Heart left ventricle (tissue), 16 donors: ENCODE measurements at regions not wholly inside any gene's neighbourhood (a gene's known extent, or its start where the extent isn't known, plus 50 kb on each side); places are given as distances from the start of the nearest gene placed in this dataset.

Source experiments
- ATAC-seq, 4 donors: fragments of 200-7000 bp; cut with Tn5 transposase; one replicate each; pipeline ENCODE4 v1.9.1; 2020 to 2022; ENCODE audit warnings: moderate library complexity in 4 of 4, mild to moderate bottlenecking in 3 of 4, moderate number of reproducible peaks in 1 of 4
- DNase-seq, 5 donors: peaks; one replicate each; pipeline ENCODE4 v3.0.0-alpha.2; 2020
- H3K27ac ChIP-seq, 12 donors: fragments of 200-600 bp; sonication (generic) in 4 of 12; one replicate each; pipeline versions ENCODE4 v1.5.0 to v1.8.0; 2016 to 2022; ENCODE audit warnings: mild to moderate bottlenecking in 2 of 12
- H3K27me3 ChIP-seq, 9 donors: fragments of 200-600 bp; sonication (generic) in 2 of 9; one replicate each; pipeline versions ENCODE4 v1.5.1 to v1.8.0; 2016 to 2022; ENCODE audit warnings: mild to moderate bottlenecking in 3 of 9
- H3K36me3 ChIP-seq, 9 donors: fragments of 200-600 bp; sonication (generic) in 2 of 9; one replicate each; pipeline versions ENCODE4 v1.5.0 to v1.8.0; 2018 to 2022; ENCODE audit warnings: mild to moderate bottlenecking in 2 of 9
- H3K4me1 ChIP-seq, 12 donors: fragments of 200-600 bp; sonication (generic) in 4 of 12; one replicate each; pipeline versions ENCODE4 v1.5.0 to v1.8.0; 2016 to 2022; ENCODE audit warnings: mild to moderate bottlenecking in 3 of 12
- H3K4me3 ChIP-seq, 12 donors: fragments of 200-600 bp; sonication (generic) in 4 of 12; one replicate each; pipeline versions ENCODE4 v1.5.0 to v1.8.0; 2017 to 2022; ENCODE audit warnings: mild to moderate bottlenecking in 9 of 12, moderate library complexity in 4 of 12
- H3K9me3 ChIP-seq, 12 donors: fragments of 200-600 bp; sonication (generic) in 4 of 12; one replicate each; pipeline versions ENCODE4 v1.5.0 to v1.8.0; 2016 to 2022; ENCODE audit warnings: mild to moderate bottlenecking in 1 of 12
- POLR2A ChIP-seq, 2 donors: fragments of 450-650 bp; IDR thresholded peaks; one replicate each; pipeline ENCODE4 v1.6.1; 2017; ENCODE audit warnings: antibody characterized with exemption in 2 of 2, mild to moderate bottlenecking in 2 of 2, moderate library complexity in 2 of 2
- WGBS, 4 donors: extraction: QIAGEN DNeasy Blood & Tissue Kit in 2 of 4; methylation state at CpG; one replicate each; pipeline versions ENCODE4 v1.1.5 to v1.1.7; 2013 to 2018; 5-methylcytosine and 5-hydroxymethylcytosine counted together
- intact Hi-C, 10 donors: fragments of 100-400 bp; cut with DNase I; formaldehyde crosslinking; loops; one replicate each; pipeline versions ENCODE4 v1.11.1 to v1.14.2; 2022
- TF ChIP-seq, protein P1 (sequence below), 12 donors: fragments of 200-600 bp; sonication (generic) in 4 of 12; IDR thresholded peaks; one replicate each; pipeline versions ENCODE4 v1.5.0 to v1.8.0; 2018 to 2022; ENCODE audit warnings: antibody characterized with exemption in 12 of 12, mild to moderate bottlenecking in 5 of 12
- donor health status: ischemic (EF 13 %, LVEDD 7.1; RV severe dilation, severe dysfunction).
- donor health status: healthy with polysubstance abuse.
- donor health status: DM: no; HTN: yes; CAD: no.
- donor health status: DM: no; HTN: no; CAD: no.
- donor health status: ischemic (EF 25% LVEDD 6.9; RV normal size, moderate dysfunction).
- donor health status: ischemic (EF 25% LVEDD 5.7; RV mildly dilated, moderate dysfunction).
- donor health status: healthy.
- donor health status: DM: yes; HTN: yes; CAD: no.
- donor health status: ischemic (EF 35%, LVEDD 5.7; RV mildly dilated, moderate dysfunction).
- donor health status: nonischemic (EF 11% LVEDD 7.7; RV severe dilation, severe dysfunction).
- donor health status: DM: yes; HTN: yes; CAD: no.
- donor health status: PGD.
- donor health status: ischemic (EF 29% LVEDD 5.4; RV normal size, mild dysfunction).
- donor health status: nonischemic (EF 23%, LVEDD 6.1; RV moderate dilation, normal function).

DNA sequence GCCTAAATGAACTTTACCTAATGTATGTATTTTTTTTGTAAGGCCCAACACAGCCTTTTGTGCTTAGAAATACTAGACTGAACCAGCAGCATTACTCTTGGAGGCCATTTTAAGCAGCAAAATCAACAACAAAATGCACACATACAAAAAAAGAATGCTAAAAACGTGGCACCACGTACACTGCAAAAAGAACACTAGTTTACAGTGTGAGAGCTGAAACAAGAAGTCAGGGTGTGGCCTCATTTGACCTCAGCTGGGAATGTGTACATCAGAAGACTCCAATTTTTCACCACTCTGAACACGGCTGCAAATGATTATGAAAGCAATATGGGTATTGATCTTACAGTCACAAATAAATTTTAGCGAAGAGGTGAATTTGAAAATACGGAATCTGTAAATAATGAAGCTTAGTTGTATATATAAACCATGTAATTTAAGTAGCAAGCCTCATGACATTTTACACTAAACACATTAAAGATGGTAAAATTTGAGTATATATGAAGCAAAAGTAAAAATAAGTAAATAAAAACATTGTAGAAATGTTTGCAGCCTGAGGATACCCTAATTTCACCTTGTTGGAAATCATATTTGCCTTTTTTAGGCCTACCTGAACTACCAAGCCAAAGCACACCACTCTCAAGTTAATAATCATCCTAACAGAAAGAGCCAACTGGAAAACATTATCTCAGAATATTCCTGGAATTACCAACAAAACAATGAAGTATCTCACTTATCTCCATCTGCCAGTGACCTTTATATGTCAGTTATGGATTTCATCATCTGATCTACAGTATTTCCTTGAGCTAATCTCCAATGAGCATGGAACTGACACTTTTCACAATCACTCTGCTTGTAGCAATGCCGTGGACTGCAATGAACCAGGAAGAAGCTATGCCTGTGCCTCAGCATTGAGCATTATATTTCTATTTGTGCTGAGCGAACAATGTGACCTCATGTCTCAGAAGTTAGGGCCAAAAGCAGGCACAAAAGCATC lies 319.5 kb upstream of the FAT3 start:
- H3K4me3 ChIP-seq: no peak overlapping the region
- ATAC-seq (no peak), DNase-seq (no peak)
- TF ChIP-seq, protein P1, sequence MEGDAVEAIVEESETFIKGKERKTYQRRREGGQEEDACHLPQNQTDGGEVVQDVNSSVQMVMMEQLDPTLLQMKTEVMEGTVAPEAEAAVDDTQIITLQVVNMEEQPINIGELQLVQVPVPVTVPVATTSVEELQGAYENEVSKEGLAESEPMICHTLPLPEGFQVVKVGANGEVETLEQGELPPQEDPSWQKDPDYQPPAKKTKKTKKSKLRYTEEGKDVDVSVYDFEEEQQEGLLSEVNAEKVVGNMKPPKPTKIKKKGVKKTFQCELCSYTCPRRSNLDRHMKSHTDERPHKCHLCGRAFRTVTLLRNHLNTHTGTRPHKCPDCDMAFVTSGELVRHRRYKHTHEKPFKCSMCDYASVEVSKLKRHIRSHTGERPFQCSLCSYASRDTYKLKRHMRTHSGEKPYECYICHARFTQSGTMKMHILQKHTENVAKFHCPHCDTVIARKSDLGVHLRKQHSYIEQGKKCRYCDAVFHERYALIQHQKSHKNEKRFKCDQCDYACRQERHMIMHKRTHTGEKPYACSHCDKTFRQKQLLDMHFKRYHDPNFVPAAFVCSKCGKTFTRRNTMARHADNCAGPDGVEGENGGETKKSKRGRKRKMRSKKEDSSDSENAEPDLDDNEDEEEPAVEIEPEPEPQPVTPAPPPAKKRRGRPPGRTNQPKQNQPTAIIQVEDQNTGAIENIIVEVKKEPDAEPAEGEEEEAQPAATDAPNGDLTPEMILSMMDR (IDR thresholded peaks at IDR 0.05): no peak
- TF ChIP-seq POLR2A (IDR thresholded peaks at IDR 0.05): no peak
- H3K27me3 ChIP-seq: no peaks in the 10 kb centered on the region
- intact Hi-C loops: no loop called here
- no peaks in the 10 kb centered on the region for H3K36me3 ChIP-seq
- no peaks in the 10 kb centered on the region for H3K4me1 ChIP-seq
- H3K27ac ChIP-seq: no peak overlapping the region
- WGBS, 4 donors: 86 to 89% (median 87%) methylated on average over 7 of the region's 7 CpGs
- H3K9me3 ChIP-seq: no peaks in the 10 kb centered on the region

DNA sequence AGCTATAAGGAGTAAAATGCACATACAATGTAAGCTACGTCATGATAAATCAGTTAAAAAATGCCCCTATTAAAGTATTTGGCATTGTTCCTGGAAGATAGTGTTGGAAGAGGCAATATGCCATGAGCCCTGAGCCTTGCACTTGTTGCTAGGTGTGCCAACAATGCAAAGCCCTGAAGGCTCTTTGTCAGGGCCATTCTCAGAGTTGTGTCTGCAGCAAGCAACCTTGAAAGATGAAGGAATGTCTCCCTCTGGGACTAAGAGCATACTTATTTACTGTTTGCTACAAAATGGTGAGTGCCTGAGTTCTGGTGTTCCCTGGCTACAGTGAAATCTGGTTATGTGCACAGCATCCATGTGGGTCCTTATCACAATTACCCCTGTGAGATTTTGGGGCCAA lies 322.3 kb upstream of the FAT3 start:
- no peak overlapping the region for H3K27ac ChIP-seq
- H3K9me3 ChIP-seq: no peaks in the 10 kb centered on the region
- H3K36me3 ChIP-seq: no peaks in the 10 kb centered on the region
- 56 to 60% (median 58%) methylated on average over 1 of the region's 1 CpG for WGBS, 4 donors
- intact Hi-C loops: no loop called here
- TF ChIP-seq, protein P1 (IDR thresholded peaks at IDR 0.05): no peak
- no peak for TF ChIP-seq POLR2A (IDR thresholded peaks at IDR 0.05)
- DNase-seq (no peak), ATAC-seq (no peak)
- no peaks in the 10 kb centered on the region for H3K27me3 ChIP-seq
- no peaks in the 10 kb centered on the region for H3K4me1 ChIP-seq
- H3K4me3 ChIP-seq: no peak overlapping the region

DNA sequence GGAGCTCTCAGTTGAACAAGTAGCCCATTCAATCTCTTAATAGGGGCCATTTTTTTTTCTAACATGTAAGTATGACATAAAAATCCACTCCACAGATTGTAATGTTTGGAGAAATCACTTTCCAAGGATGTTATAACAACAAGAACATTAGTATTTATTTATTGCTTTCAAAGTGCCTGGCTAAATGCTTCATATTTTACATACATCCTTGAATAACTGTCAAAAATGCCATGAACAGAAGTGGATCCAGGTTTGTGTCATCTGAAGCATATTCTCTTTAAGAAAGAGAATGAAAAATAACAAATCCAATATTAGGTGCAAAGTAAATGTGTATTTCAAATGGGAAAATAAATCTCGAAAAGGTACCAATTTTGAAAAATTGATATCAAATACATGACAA lies 344.0 kb upstream of the FAT3 start:
- Histone ChIP-seq H3K27ac (no peak overlapping the region), H3K27me3 (no peaks in the 10 kb centered on the region), H3K36me3 (no peaks in the 10 kb centered on the region), H3K9me3 (no peaks in the 10 kb centered on the region), H3K4me3 (no peak overlapping the region), H3K4me1 (no peaks in the 10 kb centered on the region)
- TF ChIP-seq, protein P1 (IDR thresholded peaks at IDR 0.05): no peak
- no peak for TF ChIP-seq POLR2A (IDR thresholded peaks at IDR 0.05)
- WGBS, 4 donors: 1 to 95% (median 49%) methylated on average over 1 of the region's 1 CpG
- DNase-seq (no peak), ATAC-seq (no peak)
- intact Hi-C loops: no loop called here

DNA sequence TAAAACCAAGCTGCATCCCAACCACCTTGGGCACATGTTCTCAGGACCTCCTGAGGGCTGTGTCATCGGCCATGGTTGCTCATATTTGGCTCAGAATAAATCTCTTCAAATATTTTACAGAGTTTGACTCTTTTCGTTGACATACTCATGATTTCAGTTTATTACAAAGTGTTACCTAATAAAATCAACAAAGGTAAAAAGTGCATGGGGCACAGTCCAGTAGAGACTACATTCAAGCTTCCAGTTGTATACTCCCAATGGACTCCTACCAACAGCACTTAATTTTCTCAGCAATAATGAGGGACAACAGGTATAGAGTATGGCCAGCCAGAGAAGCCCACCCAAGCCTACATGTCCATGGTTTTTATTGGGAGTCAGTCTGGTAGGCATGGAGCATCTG lies 347.9 kb upstream of the FAT3 start:
- H3K36me3 ChIP-seq: no peaks in the 10 kb centered on the region
- ATAC-seq (no peak), DNase-seq (no peak)
- H3K9me3 ChIP-seq: no peaks in the 10 kb centered on the region
- peaks cover 0 to 8% (median 0%) of the 10 kb centered on the region in 12 donors for H3K4me1 ChIP-seq
- no peak overlapping the region for H3K27ac ChIP-seq
- WGBS, 4 donors: 82 to 96% (median 89%) methylated on average over 2 of the region's 2 CpGs
- H3K4me3 ChIP-seq: no peak overlapping the region
- no peak for TF ChIP-seq POLR2A (IDR thresholded peaks at IDR 0.05)
- TF ChIP-seq, protein P1 (IDR thresholded peaks at IDR 0.05): no peak
- no peaks in the 10 kb centered on the region for H3K27me3 ChIP-seq
- intact Hi-C loops: no loop called here
